Lower lobe of right lung (tissue), 2 donors: ENCODE measurements at regions not wholly inside any gene's neighbourhood (a gene's known extent, or its start where the extent isn't known, plus 50 kb on each side); places are given as distances from the start of the nearest gene placed in this dataset.
A peak's percentile ranks its signal among the peaks of the same experiment; 100 is the strongest.

Experiments
- ATAC-seq, 2 donors: fragments of 200-7000 bp; cut with Tn5 transposase; one replicate each; pipeline ENCODE4 v1.9.1; 2020 to 2022; ENCODE audit warnings: mild to moderate bottlenecking in 2 of 2, moderate library complexity in 2 of 2
- DNase-seq: peaks from one replicate; pipeline ENCODE4 v3.0.0-alpha.2; 2020
- H3K27ac ChIP-seq: fragments of 200-600 bp; one replicate; pipeline ENCODE4 v1.8.0; 2022
- H3K27me3 ChIP-seq: fragments of 200-600 bp; one replicate; pipeline ENCODE4 v1.8.0; 2022; ENCODE audit warnings: low read depth
- H3K36me3 ChIP-seq: fragments of 200-600 bp; one replicate; pipeline ENCODE4 v1.8.0; 2022; ENCODE audit warnings: mild to moderate bottlenecking
- H3K4me1 ChIP-seq: fragments of 200-600 bp; one replicate; pipeline ENCODE4 v1.8.0; 2022
- H3K4me3 ChIP-seq: fragments of 200-600 bp; one replicate; pipeline ENCODE4 v1.8.0; 2022; ENCODE audit warnings: mild to moderate bottlenecking
- H3K9me3 ChIP-seq: fragments of 200-600 bp; one replicate; pipeline ENCODE4 v1.8.0; 2022
- intact Hi-C: fragments of 100-400 bp; cut with DNase I; formaldehyde crosslinking; loops from one replicate; pipeline ENCODE4 v1.11.0; 2022
- TF ChIP-seq, protein P1 (sequence below): fragments of 200-600 bp; IDR thresholded peaks from one replicate; pipeline ENCODE4 v1.8.0; 2022; ENCODE audit warnings: antibody characterized with exemption, mild to moderate bottlenecking
- donor health status: DM: no; HTN: yes; CAD: no; lungs with severe emphysema.

- TF ChIP-seq, protein P1, sequence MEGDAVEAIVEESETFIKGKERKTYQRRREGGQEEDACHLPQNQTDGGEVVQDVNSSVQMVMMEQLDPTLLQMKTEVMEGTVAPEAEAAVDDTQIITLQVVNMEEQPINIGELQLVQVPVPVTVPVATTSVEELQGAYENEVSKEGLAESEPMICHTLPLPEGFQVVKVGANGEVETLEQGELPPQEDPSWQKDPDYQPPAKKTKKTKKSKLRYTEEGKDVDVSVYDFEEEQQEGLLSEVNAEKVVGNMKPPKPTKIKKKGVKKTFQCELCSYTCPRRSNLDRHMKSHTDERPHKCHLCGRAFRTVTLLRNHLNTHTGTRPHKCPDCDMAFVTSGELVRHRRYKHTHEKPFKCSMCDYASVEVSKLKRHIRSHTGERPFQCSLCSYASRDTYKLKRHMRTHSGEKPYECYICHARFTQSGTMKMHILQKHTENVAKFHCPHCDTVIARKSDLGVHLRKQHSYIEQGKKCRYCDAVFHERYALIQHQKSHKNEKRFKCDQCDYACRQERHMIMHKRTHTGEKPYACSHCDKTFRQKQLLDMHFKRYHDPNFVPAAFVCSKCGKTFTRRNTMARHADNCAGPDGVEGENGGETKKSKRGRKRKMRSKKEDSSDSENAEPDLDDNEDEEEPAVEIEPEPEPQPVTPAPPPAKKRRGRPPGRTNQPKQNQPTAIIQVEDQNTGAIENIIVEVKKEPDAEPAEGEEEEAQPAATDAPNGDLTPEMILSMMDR: no peak
- no peaks in the 10 kb centered on the region for H3K9me3 ChIP-seq
- H3K27me3 ChIP-seq: no peaks in the 10 kb centered on the region
- no peaks in the 10 kb centered on the region for H3K4me1 ChIP-seq
- no peak for DNase-seq
- ATAC-seq: no peak
- H3K4me3 ChIP-seq: no peak overlapping the region
- no peaks in the 10 kb centered on the region for H3K36me3 ChIP-seq
- no peak overlapping the region for H3K27ac ChIP-seq
- intact Hi-C loops: no loop called here
Measured at GRCh38 chr1:55831759-55832158, 616.6 kb upstream of the USP24 start.

DNA sequence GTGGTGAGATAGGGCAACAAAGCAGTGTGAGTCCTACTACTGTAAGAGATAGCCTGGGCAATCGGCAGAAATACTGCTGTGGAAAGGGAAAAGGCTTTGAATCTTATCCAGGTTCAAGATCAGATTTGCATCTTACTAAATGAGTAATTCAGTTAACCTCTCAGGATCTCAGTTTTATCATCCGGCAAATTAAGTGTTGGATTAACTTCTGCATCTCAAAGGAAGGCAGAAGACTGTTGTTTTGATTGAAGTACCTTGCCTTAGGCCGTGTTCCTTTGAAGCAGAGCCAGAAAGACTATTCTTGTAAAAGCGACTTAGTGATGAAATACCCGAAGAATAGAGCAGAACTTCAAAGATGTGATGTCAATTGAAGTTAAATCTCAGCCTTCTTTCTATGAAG lies 612.9 kb upstream of the USP24 start:
- Histone ChIP-seq H3K4me3 (no peak overlapping the region), H3K9me3 (no peaks in the 10 kb centered on the region), H3K27ac (no peak overlapping the region), H3K4me1 (no peaks in the 10 kb centered on the region), H3K36me3 (no peaks in the 10 kb centered on the region), H3K27me3 (no peaks in the 10 kb centered on the region)
- intact Hi-C loops: no loop called here
- no peak for ATAC-seq
- no peak for DNase-seq
- TF ChIP-seq, protein P1: no peak

GRCh38 chr1:55827350-55827749 lies 612.2 kb upstream of the USP24 start:
- no peaks in the 10 kb centered on the region for H3K36me3 ChIP-seq
- TF ChIP-seq, protein P1: no peak
- peak in 1 of 2 donors; percentile 40 for ATAC-seq
- no peak for DNase-seq
- no peak overlapping the region for H3K27ac ChIP-seq
- no peak overlapping the region for H3K4me3 ChIP-seq
- H3K27me3 ChIP-seq: no peaks in the 10 kb centered on the region
- H3K4me1 ChIP-seq: no peaks in the 10 kb centered on the region
- H3K9me3 ChIP-seq: no peaks in the 10 kb centered on the region
- intact Hi-C loops: no loop called here

GRCh38 chr1:55826381-55827080 lies 611.4 kb upstream of the USP24 start:
- H3K4me1 ChIP-seq: no peaks in the 10 kb centered on the region
- no peak overlapping the region for H3K27ac ChIP-seq
- intact Hi-C loops: no loop called here
- H3K4me3 ChIP-seq: no peak overlapping the region
- DNase-seq (no peak), ATAC-seq (no peak)
- H3K9me3 ChIP-seq: no peaks in the 10 kb centered on the region
- H3K27me3 ChIP-seq: no peaks in the 10 kb centered on the region
- H3K36me3 ChIP-seq: no peaks in the 10 kb centered on the region
- TF ChIP-seq, protein P1: no peak

GRCh38 chr1:55825461-55825860 lies 610.3 kb upstream of the USP24 start:
- ATAC-seq: no peak
- no peak for DNase-seq
- Histone ChIP-seq H3K4me3 (no peak overlapping the region), H3K27ac (no peak overlapping the region), H3K36me3 (no peaks in the 10 kb centered on the region), H3K27me3 (no peaks in the 10 kb centered on the region), H3K4me1 (no peaks in the 10 kb centered on the region), H3K9me3 (no peaks in the 10 kb centered on the region)
- TF ChIP-seq, protein P1: no peak
- intact Hi-C loops: no loop called here
